ENCODE measurements at regions not wholly inside any gene's neighbourhood (a gene's known extent, or its start where the extent isn't known, plus 50 kb on each side); places are given as distances from the start of the nearest gene placed in this dataset.

- no peak for ATAC-seq
- no peak for DNase-seq
Observed at GRCh38 chr2:240360645-240361475, 74.6 kb upstream of the GPC1 start.

GRCh38 chr2:240362216-240362755 is 73.2 kb upstream of the GPC1 start:
- no peak for DNase-seq
- ATAC-seq, result no peak

GRCh38 chr2:240362826-240363745 is 72.4 kb upstream of the GPC1 start:
- DNase-seq (no peak), ATAC-seq (no peak)

GRCh38 chr2:240363746-240364581 is 71.5 kb upstream of the GPC1 start:
- DNase-seq (no peak), ATAC-seq (no peak)

- ATAC-seq (no peak), DNase-seq (no peak)
Observed at GRCh38 chr2:240364582-240364960, 70.9 kb upstream of the GPC1 start.

GRCh38 chr2:240364961-240365775 is 70.3 kb upstream of the GPC1 start:
- ATAC-seq (no peak), DNase-seq (no peak)

- no peak for ATAC-seq
Observed at GRCh38 chr2:240365971-240366471, 69.4 kb upstream of the GPC1 start.

GRCh38 chr2:240366901-240367300 is 68.6 kb upstream of the GPC1 start:
- ATAC-seq, result no peak
- no peak for DNase-seq

More at GRCh38 chr2:240365971-240366471, 69.4 kb upstream of the GPC1 start:
- no peak for DNase-seq

- DNase-seq, result no peak
- no peak for ATAC-seq
Observed at GRCh38 chr2:240367721-240368120, 67.7 kb upstream of the GPC1 start.

- no peak for ATAC-seq
- DNase-seq, result no peak
Observed at GRCh38 chr2:240368781-240369331, 66.6 kb upstream of the GPC1 start.

- no peak for ATAC-seq
- DNase-seq, result no peak
Observed at GRCh38 chr2:240369335-240369734, 66.1 kb upstream of the GPC1 start.

- no peak for ATAC-seq
Observed at GRCh38 chr2:240369801-240370585, 65.5 kb upstream of the GPC1 start.

GRCh38 chr2:240371129-240372000 is 64.1 kb upstream of the GPC1 start:
- no peak for ATAC-seq
- no peak for DNase-seq

More at GRCh38 chr2:240369801-240370585, 65.5 kb upstream of the GPC1 start:
- DNase-seq, result no peak

- DNase-seq, result no peak
- ATAC-seq, result no peak
Observed at GRCh38 chr2:240372101-240372500, 63.4 kb upstream of the GPC1 start.

GRCh38 chr2:240373289-240373885 is 62.1 kb upstream of the GPC1 start:
- ATAC-seq, result no peak
- no peak for DNase-seq

GRCh38 chr2:240374085-240374907 is 61.2 kb upstream of the GPC1 start:
- no peak for ATAC-seq
- DNase-seq, result no peak

GRCh38 chr2:240375024-240375645 is 60.3 kb upstream of the GPC1 start:
- ATAC-seq (no peak), DNase-seq (no peak)
